HG03103 (cell line): ENCODE measurements at regions not wholly inside any gene's neighbourhood (a gene's known extent, or its start where the extent isn't known, plus 50 kb on each side); places are given as distances from the start of the nearest gene placed in this dataset.
"Not testable (repeated sequence)": the region's sequence is repeated elsewhere in the genome, so short reads cannot be mapped to it uniquely, and the experiment has no call there.

Experiments
- ATAC-seq: cut with Tn5 transposase; IDR thresholded peaks from one replicate; pipeline ENCODE4 v1.9.1; 2021; ENCODE audit warnings: low read depth; ENCODE audit not compliant: unreplicated experiment

- no peak for ATAC-seq
These were observed 378.8 kb downstream of the MED13L start for GRCh38 chr12:115898670-115899069.

- ATAC-seq, result no peak
These were observed 379.8 kb downstream of the MED13L start for GRCh38 chr12:115897729-115898128.

DNA sequence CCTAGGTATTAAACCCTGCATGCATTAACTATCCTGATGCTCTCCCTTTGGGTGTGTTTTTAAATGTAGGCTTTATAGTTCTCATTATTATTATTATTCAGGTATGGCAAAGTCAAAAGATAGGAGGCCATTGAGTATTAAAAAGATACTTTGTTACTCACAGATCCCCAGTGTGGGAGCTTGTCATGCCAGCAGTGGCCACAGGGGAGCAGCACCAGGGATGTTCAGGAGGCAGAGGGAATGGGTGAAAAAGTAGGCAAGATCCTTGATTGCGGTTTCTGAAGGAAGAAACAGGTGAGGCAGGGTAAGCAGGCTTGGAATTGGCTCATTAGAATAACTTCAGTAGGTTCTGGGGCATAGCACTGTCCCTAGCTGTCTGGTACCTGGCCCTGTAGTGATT is 382.2 kb downstream of the MED13L start:
- ATAC-seq, result no peak

DNA sequence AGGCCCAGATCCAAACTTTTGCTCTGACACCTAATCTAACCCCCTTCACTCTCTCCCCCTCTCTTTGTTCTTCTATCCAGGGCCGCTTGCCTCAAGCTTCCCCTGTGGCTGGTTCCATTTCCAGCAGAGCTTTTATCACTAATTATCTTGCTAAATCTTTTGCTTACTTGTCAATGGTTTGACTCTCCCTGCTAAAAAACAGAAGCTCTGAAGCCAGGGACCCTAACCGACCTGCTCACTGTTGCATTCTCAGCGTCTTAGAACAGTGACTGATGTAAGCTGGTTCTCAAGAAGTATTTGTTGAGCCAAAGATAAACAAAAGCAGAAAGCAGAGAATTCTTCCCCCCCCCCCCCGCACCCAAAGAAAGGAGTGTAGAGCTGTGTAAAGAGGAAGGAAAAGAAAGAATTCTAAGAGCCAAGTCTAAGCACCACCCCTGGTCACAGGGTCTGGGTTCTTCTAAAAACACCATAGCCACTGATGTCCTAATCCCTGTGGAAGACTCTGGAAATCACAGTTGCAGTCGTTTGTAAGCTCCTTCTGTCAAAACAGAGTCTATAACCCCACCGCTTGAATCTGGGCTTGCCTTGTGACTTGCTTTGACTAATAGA is 385.8 kb downstream of the MED13L start:
- ATAC-seq, result no peak

- ATAC-seq, result no peak
These were observed 390.8 kb downstream of the MED13L start for GRCh38 chr12:115886666-115887065.

- ATAC-seq, result no peak
These were observed 392.3 kb downstream of the MED13L start for GRCh38 chr12:115885040-115885690.

DNA sequence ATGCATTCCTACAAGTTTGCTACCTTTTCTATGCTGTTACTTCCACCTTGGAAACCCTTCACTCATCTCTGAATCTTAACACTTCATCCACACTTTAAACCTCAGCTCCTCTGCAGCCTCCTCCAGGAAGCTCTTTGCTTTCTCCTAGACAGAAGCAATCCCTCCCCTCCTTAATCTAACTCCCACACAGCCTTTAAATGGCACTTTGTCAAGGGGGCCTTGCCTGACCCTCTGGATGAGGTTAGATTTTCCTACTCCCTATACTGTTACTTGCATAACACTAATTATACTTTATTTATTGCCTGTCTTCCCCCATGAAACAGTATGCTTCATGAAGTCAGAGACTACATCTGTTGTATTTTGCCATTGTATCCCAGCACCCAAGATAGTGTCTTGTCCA is 394.6 kb downstream of the MED13L start:
- ATAC-seq, result no peak

- ATAC-seq, result no peak
These were observed 397.3 kb downstream of the MED13L start for GRCh38 chr12:115880238-115880637.

DNA sequence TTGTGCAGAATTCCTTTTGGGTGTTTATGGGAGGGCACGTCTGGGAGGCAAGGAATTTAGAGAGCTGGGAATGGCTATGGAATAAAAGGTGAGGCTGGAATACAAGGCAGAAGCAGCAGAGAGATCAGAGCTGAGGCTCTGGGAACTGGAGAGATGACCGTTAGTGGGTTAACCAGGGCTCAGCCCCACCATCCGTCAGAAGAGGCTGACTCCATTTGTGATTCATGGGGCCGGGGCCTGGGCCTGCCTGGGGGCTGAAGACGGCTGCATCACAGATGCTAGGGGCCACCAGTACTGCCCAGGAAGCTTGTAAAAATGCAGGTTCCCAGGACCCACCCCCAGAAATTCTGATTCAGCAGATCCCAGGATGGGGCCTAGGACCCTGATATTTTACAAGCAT is 398.1 kb downstream of the MED13L start:
- no peak for ATAC-seq

DNA sequence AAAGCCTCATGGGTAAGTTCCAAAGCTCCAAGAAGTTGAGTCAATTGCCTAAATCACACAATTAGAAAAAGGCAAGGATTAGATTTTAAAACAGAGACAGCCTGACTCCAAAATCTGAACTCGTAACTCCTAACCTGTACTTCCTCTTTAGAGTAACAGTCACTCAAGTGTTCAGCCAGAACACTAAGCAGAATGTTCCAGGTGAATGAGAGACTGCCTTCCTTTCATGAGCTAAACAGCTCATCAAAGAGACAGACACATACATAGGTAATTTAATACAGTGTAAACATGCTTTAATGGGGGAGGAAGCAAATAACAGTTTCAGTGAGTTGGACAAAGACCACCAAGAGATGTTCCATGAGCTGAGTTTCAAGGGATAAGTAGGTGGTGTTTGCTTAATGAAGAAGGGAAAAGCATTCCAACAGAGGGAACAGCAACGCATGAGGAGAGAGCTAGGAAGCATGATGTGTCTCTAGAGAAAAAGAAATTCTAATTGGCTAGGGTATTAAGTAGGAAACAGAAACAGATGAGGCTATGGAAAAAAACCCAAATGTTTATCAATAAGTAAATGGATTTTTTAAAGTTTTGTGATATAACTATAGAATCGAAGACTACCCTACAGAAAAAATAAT is 403.9 kb downstream of the MED13L start:
- no peak for ATAC-seq

DNA sequence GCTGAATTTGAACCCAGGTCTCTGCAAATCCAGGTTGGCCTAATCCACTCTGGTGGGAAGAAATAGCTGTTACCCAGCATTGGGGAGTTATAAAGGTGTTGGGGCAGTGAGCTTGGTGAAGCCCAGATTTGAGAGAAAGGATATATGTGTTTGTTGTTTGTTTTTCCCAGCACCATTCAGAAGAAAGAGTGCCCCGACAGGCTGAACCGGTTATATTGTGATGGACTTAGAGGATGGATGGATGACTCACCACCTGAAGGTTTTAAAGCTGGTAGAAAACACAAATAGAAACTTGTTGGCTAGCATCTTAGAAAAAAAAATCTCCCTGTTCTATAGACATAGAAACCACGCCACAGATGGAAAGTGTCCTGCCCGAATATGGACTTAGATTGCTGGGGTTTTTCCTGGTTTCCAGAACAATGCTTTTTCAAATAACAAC is 404.6 kb downstream of the MED13L start:
- no peak for ATAC-seq

GRCh38 chr12:115872212-115872611 is 405.3 kb downstream of the MED13L start:
- no peak for ATAC-seq

DNA sequence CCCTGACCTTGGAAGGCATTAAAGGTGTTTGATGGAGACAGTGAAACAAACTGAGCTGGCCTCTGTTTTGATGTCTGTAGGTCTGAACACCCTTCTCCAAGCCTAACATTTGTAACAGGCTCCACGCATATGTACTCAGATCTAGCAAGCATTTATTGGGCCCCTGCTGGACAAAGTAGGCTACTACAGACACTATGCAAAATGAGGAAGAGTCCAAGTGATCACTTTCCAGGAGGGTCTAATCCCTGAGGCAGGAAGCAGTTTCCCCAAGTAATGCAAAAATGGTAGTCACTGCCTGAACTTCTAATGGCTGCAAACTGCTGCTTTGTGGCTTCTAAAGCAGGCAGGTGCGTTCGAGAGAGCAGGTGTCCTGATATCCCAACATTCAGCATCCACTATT is 405.8 kb downstream of the MED13L start:
- ATAC-seq, result peak; percentile 92

GRCh38 chr12:115870510-115870909 is 407.0 kb downstream of the MED13L start:
- ATAC-seq, result no peak

DNA sequence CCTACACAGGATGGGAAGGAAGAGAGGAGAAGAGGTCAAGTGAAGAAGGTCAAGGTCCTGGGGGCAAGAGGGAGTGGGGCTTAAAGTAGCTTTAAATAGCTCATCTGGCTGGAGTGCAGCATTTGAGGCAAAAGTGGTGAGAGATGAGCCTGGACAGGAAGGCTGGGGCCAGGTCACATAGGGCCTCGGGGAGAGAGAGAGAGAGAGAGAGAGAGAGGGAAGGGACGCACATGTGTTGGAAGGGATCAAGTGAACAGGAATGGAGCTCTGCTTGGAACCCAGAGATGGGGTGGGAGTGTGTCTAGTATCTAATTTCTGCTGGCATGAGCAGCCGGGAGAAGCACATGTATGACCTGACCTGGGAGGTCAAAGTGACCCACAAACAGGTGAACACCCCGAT is 407.5 kb downstream of the MED13L start:
- ATAC-seq, result no peak

DNA sequence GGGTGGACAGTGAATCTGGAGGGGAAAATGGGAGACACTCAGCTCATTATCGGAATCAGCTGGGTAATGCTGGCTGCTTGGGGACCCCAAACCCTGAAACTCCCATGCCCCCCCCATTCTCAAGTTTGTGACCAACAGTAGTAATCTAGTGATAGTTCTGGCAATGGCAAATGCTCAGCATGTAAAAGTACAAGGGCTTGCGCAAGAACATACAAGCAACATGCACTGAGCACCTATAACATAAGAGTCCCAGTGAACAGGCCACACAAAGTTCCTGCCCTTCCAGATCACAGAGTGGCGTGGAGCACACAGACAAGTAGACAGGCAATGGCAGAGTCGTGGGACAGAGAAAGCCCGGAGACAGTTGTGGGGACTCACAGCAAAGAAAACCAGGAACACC is 407.9 kb downstream of the MED13L start:
- ATAC-seq, result no peak

GRCh38 chr12:115868624-115869023 is 408.9 kb downstream of the MED13L start:
- no peak for ATAC-seq

DNA sequence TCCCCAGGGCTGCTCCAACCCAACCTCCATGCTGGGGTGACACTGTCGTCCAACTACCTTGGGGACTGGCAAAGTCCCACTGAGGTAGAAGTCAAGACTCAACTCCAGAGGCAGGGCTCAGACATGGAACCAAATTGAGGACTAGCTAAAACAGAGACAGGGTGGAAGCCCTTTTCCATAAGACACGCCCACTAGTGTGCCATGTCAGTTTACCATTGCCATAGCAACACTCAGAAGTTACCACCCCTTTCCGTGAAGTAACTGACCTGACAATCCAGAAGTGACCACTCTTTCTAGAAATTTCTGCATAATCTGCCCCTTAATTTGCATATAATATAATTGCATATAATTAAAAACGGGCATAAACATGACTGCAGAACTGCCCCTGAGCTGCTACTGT is 409.6 kb downstream of the MED13L start:
- no peak for ATAC-seq

DNA sequence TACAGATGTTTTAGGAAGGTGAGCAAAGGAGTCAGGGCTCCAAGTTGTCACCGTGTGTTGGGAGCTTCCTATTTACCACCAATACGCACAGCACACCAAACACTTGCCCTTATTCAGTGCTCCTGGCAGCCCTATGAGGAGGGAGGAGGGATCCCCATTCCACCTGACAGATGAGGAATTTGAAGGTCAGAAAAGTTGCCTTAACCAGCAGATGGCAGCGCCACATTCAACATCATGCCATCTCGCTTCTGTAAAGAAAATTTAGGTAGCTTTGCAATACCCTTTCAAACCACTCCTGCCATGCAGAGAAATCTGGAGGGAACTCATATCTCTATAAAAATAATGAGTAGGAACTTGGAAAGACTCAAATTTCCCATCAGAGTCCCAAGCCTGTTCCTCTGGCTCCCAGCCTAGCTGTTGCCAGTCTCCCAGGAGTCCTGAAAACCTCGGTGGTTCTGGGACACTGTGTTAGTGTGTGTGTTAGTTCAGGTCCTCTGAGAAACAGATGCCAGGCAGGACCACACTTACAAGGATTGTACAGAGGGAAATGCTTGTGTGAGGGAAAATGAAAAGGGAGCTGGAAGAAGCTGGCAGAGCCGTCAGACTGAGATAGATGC is 410.5 kb downstream of the MED13L start:
- ATAC-seq, result no peak

DNA sequence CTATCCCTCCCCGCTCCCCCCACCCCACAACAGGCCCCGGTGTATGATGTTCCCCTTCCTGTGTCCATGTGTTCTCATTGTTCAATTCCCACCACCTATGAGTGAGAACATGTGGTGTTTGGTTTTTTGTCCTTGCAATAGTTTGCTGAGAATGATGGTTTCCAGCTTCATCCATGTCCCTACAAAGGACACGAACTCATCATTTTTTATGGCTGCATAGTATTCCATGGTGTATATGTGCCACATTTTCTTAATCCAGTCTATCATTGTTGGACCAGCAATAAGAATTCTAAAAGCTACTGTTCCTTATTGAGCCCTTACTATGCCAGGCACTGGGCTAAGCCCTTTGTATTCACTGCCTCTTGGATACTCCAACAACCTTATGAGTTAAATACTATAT is 411.2 kb downstream of the MED13L start:
- not testable (repeated sequence) for ATAC-seq

GRCh38 chr12:115864396-115864795 is 413.1 kb downstream of the MED13L start:
- ATAC-seq, result no peak

- ATAC-seq, result no peak
These were observed 416.9 kb downstream of the MED13L start for GRCh38 chr12:115860619-115861018.
